GM12864 (cell line): ENCODE measurements at regions not wholly inside any gene's neighbourhood (a gene's known extent, or its start where the extent isn't known, plus 50 kb on each side); places are given as distances from the start of the nearest gene placed in this dataset.
A peak's percentile ranks its signal among the peaks of the same experiment; 100 is the strongest.

Experiments used
- DNase-seq: peaks from one replicate; pipeline ENCODE4 v3.0.0-alpha.2; 2011; ENCODE audit warnings: low read depth
- H3K4me3 ChIP-seq: 2 replicates; pipeline ENCODE4 v1.5.1; 2011; ENCODE audit warnings: mild to moderate bottlenecking, low read depth, low read length, control low read depth
- CTCF ChIP-seq: IDR thresholded peaks from 2 replicates; pipeline ENCODE4 v1.5.1; 2011; ENCODE audit warnings: low read depth, mild to moderate bottlenecking, moderate library complexity, low read length, control low read depth, inconsistent platforms; ENCODE audit errors: missing control alignments

GRCh38 chr17:70542876-70543275 is 373.5 kb downstream of the KCNJ2 start:
- no peak overlapping the region for H3K4me3 ChIP-seq
- no peak for TF ChIP-seq CTCF
- no peak for DNase-seq

- H3K4me3 ChIP-seq: no peak overlapping the region
- no peak for DNase-seq
- TF ChIP-seq CTCF: no peak
These were observed 375.0 kb downstream of the KCNJ2 start for GRCh38 chr17:70544317-70544716.

- no peak overlapping the region for H3K4me3 ChIP-seq
- TF ChIP-seq CTCF: peak; percentile 40
- DNase-seq: no peak
These were observed 383.1 kb downstream of the KCNJ2 start for GRCh38 chr17:70552230-70552981.

- no peak for DNase-seq
- TF ChIP-seq CTCF: no peak
- no peak overlapping the region for H3K4me3 ChIP-seq
These were observed 383.6 kb downstream of the KCNJ2 start for GRCh38 chr17:70552982-70553334.

- H3K4me3 ChIP-seq: no peak overlapping the region
- no peak for TF ChIP-seq CTCF
- DNase-seq: no peak
These were observed 386.4 kb downstream of the KCNJ2 start for GRCh38 chr17:70555723-70556122.

GRCh38 chr17:70558821-70559220 is 389.5 kb downstream of the KCNJ2 start:
- DNase-seq: no peak
- no peak overlapping the region for H3K4me3 ChIP-seq
- no peak for TF ChIP-seq CTCF

- TF ChIP-seq CTCF: no peak
These were observed 391.1 kb downstream of the KCNJ2 start for GRCh38 chr17:70560471-70560870.

More at GRCh38 chr17:70560471-70560870, 391.1 kb downstream of the KCNJ2 start:
- no peak overlapping the region for H3K4me3 ChIP-seq
- DNase-seq: no peak
